Activated effector memory CD4-positive, alpha-beta T cell treated with anti-CD3 and anti-CD28 coated beads, Interleukin-2, amount 50 U/mL, for 16 hours (primary cell): ENCODE measurements at regions not wholly inside any gene's neighbourhood (a gene's known extent, or its start where the extent isn't known, plus 50 kb on each side); places are given as distances from the start of the nearest gene placed in this dataset.
"Not testable (repeated sequence)": the region's sequence is repeated elsewhere in the genome, so short reads cannot be mapped to it uniquely, and the experiment has no call there.

ENCODE experiments used
- DNase-seq: peaks from one replicate; pipeline ENCODE4 v3.0.0-alpha.2; 2020

DNA sequence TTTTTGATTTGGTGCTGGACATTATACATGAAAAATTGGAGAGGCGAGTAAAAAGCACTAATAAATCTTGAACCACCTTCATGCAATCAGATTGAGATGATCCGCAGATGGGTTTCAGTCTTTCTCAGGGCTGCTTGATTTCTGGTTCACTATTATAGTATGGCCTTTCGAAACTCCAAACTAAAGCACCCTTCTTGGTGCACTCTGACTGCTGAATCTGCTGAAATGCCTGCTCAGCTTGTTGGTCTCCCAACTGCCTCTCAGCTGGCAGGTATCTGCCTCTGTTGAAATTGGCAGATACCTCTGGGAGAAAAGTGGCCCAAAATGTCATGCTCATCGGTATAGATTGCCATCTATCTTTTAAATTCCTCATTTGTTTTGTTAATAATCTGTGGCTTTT lies 102.5 kb upstream of the WIPF3 start:
- DNase-seq, result not testable (repeated sequence)

DNA sequence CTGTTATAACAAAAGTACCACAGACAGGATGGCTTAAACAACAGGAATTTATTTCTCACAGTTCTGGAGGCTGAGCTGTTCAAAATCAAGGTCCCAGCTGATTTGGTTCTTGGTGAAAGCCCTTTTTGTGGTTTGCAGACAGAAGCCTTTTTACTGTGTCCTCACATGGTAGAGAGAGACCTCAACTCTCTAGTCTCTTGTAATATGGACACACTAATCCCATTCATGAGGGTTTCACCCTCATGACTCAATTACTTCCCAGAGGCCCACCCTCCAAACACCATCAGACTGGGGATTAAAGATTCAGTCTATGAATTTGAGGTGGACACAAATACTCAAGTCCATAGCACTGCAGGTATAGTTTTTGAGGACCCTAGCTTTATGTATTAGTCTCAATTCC lies 97.3 kb upstream of the WIPF3 start:
- DNase-seq, result not testable (repeated sequence)

DNA sequence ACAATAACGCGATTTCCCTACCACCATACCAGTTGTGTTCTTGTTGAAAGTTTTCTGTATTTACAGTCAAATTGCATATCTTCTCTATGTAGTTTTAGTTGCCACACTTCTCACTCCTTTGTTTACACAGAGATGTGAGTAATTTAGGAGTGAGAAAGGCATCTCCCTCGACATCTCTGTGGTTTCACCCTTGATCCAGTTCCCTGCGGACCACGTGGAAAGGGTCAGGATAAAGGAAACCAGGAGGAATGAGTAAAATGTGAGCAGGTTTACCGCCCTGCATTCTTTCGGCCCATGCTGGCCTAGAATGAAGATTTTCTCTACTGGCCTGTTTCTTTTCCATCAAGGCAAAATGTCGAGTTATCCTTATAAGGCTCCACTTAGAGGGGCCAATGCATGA lies 83.2 kb upstream of the WIPF3 start:
- not testable (repeated sequence) for DNase-seq

DNA sequence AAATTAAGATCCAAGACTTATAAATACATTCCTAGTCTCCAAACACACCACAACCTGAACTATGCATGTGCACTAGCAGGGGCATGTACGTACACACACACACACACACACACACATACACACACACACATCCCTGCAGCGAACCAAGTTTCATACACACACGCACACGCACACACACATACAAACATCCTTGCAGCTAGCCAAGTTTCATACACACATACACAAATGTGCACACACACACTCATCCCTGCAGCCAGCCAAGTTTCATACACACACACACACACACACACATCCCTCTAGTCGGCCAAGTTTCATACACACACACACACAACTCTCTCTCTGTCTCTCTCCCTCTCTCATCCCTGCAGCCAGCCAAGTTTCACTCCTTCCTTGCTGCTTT lies 82.7 kb upstream of the WIPF3 start:
- no peak for DNase-seq

DNA sequence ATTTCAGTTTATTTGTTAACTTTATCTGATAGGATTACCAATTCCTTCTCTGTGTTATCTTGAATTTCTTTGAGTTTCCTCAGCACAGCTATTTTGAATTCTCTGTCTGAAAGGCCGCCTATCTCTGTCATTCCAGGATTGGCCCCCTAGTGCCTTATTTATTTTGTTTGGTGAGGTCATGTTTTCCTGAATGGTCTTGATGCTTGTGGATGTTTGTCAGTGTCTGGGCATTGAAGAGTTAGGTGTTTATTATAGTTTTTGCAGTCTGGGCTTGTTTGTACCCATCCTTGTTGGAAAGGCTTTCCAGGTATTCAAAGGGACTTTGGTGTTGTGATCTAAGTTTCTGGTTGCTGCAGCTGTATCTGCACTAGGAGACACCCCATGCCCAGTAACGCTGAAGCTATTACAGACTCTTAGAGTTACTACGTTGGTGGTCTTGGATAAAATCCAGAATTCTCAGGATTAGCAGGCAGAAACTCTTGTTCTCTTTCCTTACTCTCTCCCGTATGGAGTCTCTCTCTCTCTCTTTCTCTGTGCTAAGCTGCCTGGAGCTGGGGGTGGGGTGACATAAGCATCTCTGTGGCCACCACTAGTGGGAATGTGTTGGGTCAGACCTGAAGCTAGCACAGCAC lies 76.7 kb upstream of the WIPF3 start:
- not testable (repeated sequence) for DNase-seq

DNA sequence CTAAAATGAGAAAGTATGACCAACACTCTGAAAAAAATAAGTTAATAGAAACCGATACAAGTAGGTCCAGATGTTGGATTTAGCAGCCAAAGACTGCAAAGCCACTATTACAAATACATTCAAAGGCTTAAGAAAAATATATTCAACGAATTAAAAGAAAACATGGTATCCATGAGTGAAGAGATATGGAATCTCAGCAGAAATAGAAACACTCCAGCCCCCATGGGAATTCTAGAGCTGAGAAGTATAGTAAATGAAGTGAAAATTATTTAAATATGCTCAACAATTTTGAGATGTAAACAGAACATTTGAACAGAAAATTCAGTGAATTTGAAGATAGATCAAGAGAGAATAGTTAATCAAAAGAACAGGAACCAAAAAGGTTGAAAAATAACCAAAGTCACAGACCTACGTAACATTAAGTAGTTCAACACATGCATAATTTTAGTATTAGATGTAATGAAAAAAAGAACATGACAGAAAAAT lies 72.0 kb upstream of the WIPF3 start:
- no peak for DNase-seq

DNA sequence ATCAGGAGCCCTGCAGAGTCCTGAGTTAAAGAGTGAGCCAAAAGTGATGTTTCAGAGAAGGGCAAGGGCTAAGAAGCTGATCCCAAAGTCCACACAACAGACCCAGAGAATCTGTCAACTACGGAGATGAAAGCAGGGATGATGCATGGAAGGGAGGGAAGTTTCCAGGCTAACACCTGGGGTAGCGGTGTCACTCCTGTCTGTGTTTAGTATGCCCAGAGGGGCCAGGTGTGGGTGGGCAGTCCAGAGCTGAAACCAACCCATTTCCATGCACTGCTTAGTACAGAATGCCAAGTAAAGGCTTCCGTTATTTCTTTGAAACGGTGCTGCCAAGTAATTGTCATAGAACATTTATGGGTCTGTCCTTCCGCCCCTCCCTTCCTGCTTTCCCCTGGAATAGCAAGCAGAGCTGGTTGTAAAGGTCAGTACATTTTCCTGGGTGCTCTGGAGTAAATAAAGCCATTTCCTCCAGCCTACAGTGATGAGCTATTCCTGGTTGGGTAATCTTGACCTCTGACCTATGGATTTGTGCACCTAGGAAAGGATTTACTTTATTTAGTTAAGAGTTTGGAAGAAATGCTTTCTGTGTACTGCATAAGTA lies 58.6 kb upstream of the WIPF3 start:
- DNase-seq, result not testable (repeated sequence)

DNA sequence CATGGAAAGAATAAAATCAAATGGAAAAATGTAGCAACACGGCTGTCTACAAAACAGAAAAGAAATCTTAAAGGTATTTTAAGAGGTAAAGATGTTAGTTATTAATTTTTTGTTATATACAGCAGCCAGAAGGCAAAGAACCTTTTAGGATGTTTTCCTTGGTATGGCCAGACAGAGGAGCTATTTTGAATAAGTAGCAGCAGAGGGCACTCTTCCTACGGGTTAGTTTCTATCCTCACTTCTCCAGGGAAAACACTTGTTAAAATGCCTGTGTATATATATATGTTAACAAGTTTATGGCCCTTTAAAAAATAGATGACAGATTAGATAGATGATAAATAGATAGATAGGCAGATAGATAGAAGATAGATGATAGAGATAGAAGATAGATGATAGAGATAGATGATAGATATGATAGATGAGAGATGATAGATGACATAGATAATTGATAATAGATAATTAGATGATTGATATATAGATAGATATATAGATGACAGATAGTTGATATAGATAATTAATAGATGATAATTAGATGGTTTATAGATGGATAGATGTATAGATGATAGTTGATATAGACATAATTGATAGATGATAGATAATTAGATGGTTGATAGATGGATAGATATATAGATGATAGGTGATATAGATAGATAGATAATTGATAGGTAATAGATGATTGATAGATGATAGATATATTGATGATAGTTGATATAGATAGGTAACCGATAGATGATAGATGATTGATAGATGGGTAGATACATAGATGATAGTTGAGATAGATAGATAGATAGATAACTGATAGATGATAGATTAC lies 57.8 kb upstream of the WIPF3 start:
- no peak for DNase-seq

DNA sequence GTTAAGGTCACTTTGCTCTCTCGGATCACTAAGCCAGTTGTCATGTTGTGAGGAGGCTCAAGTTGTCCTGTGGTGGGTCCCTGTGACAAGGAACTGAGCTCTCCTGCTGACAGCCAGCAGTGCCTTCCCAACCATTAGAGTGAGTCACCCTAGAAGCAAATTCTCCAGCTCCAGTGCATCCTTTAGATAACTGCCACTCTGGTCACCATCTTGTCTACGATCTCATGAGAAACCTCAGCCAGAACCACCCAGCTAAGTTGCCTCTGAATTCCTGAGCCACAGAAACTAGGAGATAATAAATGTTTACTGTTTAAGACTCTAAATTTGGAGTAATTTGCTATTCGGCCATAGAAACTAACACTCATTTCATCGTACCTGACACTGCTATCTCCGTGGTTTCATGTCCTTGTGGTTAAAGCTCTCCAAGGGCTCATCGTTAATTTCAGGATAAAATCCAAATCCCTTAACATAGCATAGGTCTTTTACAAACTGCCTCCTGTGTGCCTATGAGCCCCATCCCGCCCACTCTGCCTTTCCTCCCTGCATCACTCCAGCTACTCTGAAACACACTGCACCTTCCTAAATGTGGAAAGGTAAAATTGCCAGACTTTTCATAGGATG lies 56.5 kb upstream of the WIPF3 start:
- DNase-seq, result no peak

DNA sequence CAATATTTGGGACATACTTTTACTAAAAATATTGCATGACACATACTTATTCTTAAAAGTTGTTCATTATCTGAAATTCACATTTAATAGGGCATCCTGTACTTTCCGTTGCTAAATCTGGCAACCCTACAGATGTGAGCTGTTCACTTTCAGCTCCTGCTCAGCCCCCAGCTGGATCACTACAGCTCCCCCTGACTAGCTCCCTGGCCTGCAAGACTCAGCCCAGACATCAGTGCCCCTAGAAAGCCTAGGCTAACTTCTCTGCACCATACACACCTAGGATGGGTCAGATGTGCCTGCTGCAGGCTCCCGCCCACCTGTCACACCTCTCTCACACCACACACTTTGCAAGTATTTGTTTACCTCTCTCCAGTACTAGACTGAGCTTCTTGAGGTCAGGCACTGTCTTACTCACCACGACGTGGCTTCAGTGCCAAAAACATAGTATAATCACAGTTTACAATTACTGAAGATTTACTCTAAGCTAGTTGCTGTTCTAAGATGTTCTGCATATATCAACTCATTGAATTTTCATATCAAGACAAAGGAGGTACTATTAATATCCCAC lies 55.9 kb upstream of the WIPF3 start:
- not testable (repeated sequence) for DNase-seq

DNA sequence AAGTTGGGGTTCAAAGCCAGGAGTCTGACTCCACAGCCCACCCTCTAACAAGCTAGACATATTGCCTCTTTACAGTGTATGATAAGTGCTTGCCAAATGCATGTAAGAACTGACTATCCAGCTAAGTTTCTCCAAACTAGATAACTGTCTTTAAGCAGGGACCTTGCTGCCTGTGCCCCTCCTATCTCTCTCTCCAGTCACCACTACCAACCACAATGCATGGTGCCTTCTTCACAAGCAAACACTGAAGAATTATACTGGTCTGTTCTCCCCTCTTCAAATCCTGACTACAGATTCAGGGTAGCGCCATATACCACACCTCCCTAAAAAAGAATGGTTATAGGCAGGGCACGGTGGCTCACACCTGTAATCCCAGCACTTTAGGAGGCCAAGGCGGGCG lies 55.3 kb upstream of the WIPF3 start:
- DNase-seq, result not testable (repeated sequence)

DNA sequence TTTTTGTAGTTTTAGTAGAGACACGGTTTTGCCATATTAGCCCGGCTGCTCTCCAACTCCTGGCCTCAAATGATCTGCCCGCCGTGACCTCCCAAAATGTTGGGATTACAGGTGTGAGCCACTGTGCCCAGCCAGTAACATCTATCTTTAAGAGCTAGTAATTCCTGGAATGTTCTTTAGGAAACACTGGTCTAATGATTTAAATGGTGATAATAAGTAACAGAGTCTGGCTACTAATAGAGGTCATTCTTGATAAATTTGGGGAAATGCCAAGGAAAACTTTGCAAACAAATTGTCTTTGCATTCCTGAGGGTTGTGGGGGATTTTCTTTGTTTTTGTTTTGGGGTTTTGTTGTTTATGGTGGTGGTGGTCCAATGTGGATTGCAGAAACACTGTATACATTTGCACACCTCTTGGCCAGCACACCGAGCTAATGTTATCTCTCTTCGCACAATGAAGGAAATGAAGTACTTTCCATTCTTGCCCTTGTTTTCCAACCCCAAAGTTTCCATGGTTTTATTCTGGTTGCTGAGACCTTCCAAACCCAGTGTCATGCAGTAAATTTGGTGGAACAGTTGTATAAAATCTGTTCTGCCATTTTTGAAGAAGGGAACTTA lies 51.3 kb upstream of the WIPF3 start:
- no peak for DNase-seq
